Activated CD4-positive, alpha-beta memory T cell treated with anti-CD3 and anti-CD28 coated beads, Interleukin-2, amount 10 ng/mL, durations not matched to agents 7 days and 5 days (primary cell): ENCODE measurements at regions not wholly inside any gene's neighbourhood (a gene's known extent, or its start where the extent isn't known, plus 50 kb on each side); places are given as distances from the start of the nearest gene placed in this dataset.

ENCODE experiments used
- CTCF ChIA-PET: fragments of 350-600 bp; sonication (Branson Sonifier 250); formaldehyde crosslinking; loops from one replicate; lab custom pipeline; 2021; ENCODE audit warnings: antibody characterized with exemption, inconsistent platforms; lab: Charles Lee
- POLR2A ChIA-PET: fragments of 350-600 bp; sonication (Branson Sonifier 250); formaldehyde crosslinking; loops from one replicate; lab custom pipeline; 2021; ENCODE audit warnings: antibody characterized with exemption; lab: Charles Lee
- DNase-seq: peaks from one replicate; pipeline ENCODE4 v3.0.0-alpha.2; 2020
- H3K27ac Mint-ChIP-seq: one replicate; pipeline ENCODE4 v1.8.0; 2021; ENCODE audit warnings: mild to moderate bottlenecking, mixed read lengths
- H3K27me3 Mint-ChIP-seq: one replicate; pipeline ENCODE4 v1.8.0; 2021; ENCODE audit warnings: mixed read lengths
- H3K36me3 Mint-ChIP-seq: one replicate; pipeline ENCODE4 v1.8.0; 2021; ENCODE audit warnings: low read depth, mixed read lengths
- H3K4me1 Mint-ChIP-seq: one replicate; pipeline ENCODE4 v1.8.0; 2021; ENCODE audit warnings: mixed read lengths
- H3K4me3 Mint-ChIP-seq: one replicate; pipeline ENCODE4 v1.8.0; 2021; ENCODE audit warnings: mild to moderate bottlenecking, mixed read lengths
- H3K9me3 Mint-ChIP-seq: one replicate; pipeline ENCODE4 v1.8.0; 2021; ENCODE audit warnings: mixed read lengths

DNA sequence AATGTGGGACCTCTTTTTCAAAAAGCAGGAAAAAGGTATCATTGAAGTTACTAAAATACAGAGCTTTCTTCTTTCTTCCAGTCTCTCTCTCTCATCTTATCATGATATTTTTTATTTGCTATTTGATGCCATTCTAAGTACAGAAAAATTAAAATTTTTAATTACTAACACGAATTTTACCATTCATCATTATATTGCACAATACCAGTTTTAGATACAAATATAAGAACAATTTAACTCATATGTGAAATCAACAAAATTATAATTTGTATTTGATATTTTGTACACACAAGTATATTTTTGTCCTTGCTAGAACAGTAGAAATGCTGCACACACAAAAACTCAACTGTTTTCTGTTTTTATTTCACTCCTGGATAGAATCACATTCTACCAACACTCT lies 112.2 kb downstream of the OAT start:
- Mint-ChIP-seq H3K27ac (no peak overlapping the region), H3K4me3 (no peak overlapping the region), H3K27me3 (peaks cover 7% of the 10 kb centered on the region), H3K4me1 (no peaks in the 10 kb centered on the region), H3K9me3 (no peaks in the 10 kb centered on the region), H3K36me3 (no peaks in the 10 kb centered on the region)
- ChIA-PET POLR2A (no interaction called here), CTCF (no interaction called here)
- no peak for DNase-seq

DNA sequence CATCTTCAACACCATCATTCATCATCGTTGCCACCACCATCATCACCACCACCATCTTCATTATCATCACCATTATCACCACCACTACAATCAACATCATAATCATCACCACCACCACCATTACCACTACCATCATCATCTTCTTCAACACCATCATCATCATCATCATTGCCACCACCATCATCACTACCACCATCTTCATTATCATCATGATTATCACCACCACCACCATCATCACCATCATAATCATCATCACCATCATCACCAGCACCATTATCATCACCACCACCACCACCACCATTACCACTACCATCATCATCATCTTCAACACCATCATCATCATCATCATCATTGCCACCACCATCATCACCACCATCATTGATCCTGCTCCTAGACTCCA lies 112.7 kb downstream of the OAT start:
- ChIA-PET POLR2A (no interaction called here), CTCF (no interaction called here)
- no peaks in the 10 kb centered on the region for H3K36me3 Mint-ChIP-seq
- peaks cover 1% of the 10 kb centered on the region for H3K9me3 Mint-ChIP-seq
- H3K4me1 Mint-ChIP-seq, result no peaks in the 10 kb centered on the region
- peaks cover 7% of the 10 kb centered on the region for H3K27me3 Mint-ChIP-seq
- no peak overlapping the region for H3K4me3 Mint-ChIP-seq
- no peak for DNase-seq
- no peak overlapping the region for H3K27ac Mint-ChIP-seq

- POLR2A ChIA-PET, result no interaction called here
- CTCF ChIA-PET, result no interaction called here
- Mint-ChIP-seq H3K27me3 (peaks cover 4% of the 10 kb centered on the region), H3K4me3 (no peak overlapping the region), H3K9me3 (peaks cover 10% of the 10 kb centered on the region), H3K36me3 (no peaks in the 10 kb centered on the region), H3K4me1 (no peaks in the 10 kb centered on the region), H3K27ac (no peak overlapping the region)
- DNase-seq, result no peak
These were observed 113.6 kb downstream of the OAT start for GRCh38 chr10:124305131-124305530.

DNA sequence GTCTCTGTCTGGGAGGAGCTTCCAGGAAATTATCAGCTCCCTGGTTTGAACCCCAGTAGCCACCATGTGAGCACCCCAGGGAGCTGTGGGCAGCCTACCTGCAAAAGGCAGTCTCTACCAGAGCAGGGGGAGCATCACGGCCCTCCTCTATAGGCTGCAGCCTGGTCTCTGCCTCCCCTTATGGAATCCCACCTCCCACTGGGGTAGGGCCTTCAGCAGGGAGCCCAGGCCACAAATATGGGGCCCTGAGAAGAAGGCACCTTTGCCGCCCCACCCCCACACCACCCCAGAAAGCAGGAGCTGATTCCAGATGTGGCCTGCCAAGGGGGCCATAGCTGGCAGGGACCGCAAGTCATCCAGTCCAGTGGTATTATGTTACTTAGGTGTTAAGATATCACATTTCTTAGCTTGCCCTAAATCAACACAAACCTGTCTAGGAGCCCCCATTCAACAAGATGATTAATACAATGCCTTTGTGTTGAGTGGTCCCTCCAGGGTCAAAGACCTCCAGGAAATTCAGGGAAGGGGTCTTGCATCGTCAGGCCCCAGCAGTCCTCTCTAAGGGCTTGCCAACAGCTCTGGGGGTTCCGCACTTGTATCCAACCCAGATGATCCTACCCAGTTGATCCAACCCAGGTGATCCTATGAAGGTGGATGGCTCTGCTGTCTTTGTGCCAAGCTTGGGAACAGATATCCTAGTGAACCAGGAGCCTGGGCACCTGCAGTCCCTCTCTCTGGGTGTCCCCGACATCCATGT lies 114.9 kb downstream of the OAT start:
- POLR2A ChIA-PET, result no interaction called here
- H3K4me3 Mint-ChIP-seq, result no peak overlapping the region
- H3K27me3 Mint-ChIP-seq, result no peaks in the 10 kb centered on the region
- CTCF ChIA-PET, result no interaction called here
- peaks cover 10% of the 10 kb centered on the region for H3K9me3 Mint-ChIP-seq
- no peaks in the 10 kb centered on the region for H3K4me1 Mint-ChIP-seq
- no peak for DNase-seq
- no peak overlapping the region for H3K27ac Mint-ChIP-seq
- H3K36me3 Mint-ChIP-seq, result no peaks in the 10 kb centered on the region

- Mint-ChIP-seq H3K4me1 (no peaks in the 10 kb centered on the region), H3K27me3 (no peaks in the 10 kb centered on the region), H3K27ac (no peak overlapping the region), H3K9me3 (peaks cover 10% of the 10 kb centered on the region), H3K36me3 (no peaks in the 10 kb centered on the region), H3K4me3 (no peak overlapping the region)
- ChIA-PET POLR2A (no interaction called here), CTCF (no interaction called here)
- DNase-seq, result no peak
These were observed 115.7 kb downstream of the OAT start for GRCh38 chr10:124302951-124303505.

GRCh38 chr10:124301736-124302135 lies 117.0 kb downstream of the OAT start:
- Mint-ChIP-seq H3K36me3 (no peaks in the 10 kb centered on the region), H3K27me3 (no peaks in the 10 kb centered on the region), H3K27ac (no peak overlapping the region), H3K4me3 (no peak overlapping the region), H3K4me1 (no peaks in the 10 kb centered on the region), H3K9me3 (peaks cover 10% of the 10 kb centered on the region)
- ChIA-PET POLR2A (no interaction called here), CTCF (no interaction called here)
- DNase-seq, result no peak

- ChIA-PET CTCF (no interaction called here), POLR2A (no interaction called here)
- Mint-ChIP-seq H3K4me1 (no peaks in the 10 kb centered on the region), H3K4me3 (no peak overlapping the region), H3K27ac (no peak overlapping the region), H3K36me3 (no peaks in the 10 kb centered on the region), H3K9me3 (peaks cover 10% of the 10 kb centered on the region), H3K27me3 (no peaks in the 10 kb centered on the region)
- DNase-seq, result no peak
These were observed 118.0 kb downstream of the OAT start for GRCh38 chr10:124300735-124301134.

DNA sequence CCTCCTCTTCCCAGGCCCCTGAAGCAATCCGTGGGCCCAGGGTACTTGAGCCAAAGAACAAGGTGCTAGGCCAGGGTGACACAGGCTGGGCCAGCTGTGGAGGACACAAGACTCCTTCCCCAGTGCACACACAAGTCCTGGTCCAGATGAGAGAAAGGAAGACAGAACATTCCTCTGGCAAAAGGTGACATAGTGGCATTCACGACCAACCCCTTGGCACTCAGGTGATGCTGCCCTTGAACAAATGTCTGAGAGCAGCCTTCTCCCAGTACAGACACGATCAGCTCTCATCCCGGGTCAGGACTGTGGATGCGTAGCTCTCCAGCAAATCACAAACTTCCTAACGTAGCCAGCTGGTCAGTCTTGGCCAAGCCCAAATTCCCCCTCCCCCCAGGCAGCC lies 118.5 kb downstream of the OAT start:
- Mint-ChIP-seq H3K27ac (no peak overlapping the region), H3K4me1 (no peaks in the 10 kb centered on the region), H3K9me3 (peaks cover 10% of the 10 kb centered on the region), H3K4me3 (no peak overlapping the region), H3K36me3 (no peaks in the 10 kb centered on the region), H3K27me3 (no peaks in the 10 kb centered on the region)
- no peak for DNase-seq
- ChIA-PET POLR2A (no interaction called here), CTCF (no interaction called here)

- CTCF ChIA-PET, result no interaction called here
- DNase-seq, result no peak
- H3K4me3 Mint-ChIP-seq, result no peak overlapping the region
- no peaks in the 10 kb centered on the region for H3K4me1 Mint-ChIP-seq
- POLR2A ChIA-PET, result no interaction called here
- peaks cover 10% of the 10 kb centered on the region for H3K9me3 Mint-ChIP-seq
- no peak overlapping the region for H3K27ac Mint-ChIP-seq
- H3K36me3 Mint-ChIP-seq, result no peaks in the 10 kb centered on the region
- H3K27me3 Mint-ChIP-seq, result no peaks in the 10 kb centered on the region
These were observed 119.0 kb downstream of the OAT start for GRCh38 chr10:124299696-124300095.

DNA sequence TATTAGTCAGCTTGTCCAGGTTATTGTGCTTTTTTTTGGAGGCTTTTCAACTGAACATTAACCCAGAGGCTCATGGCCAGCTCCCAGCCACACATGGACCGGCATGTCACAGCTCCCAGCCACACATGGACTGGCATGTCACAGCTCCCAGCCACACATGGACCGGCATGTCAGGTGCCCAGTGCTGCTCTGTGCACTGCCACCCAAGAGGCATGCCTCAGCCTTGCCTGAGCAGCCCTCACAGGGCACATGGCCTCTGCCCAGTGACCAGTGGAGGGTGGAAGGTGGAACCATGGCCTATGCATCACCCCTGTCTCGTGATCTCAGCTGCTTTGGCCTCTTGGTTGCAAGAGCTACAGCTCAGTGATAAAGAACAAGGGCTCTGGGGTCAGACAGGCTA lies 119.8 kb downstream of the OAT start:
- no peaks in the 10 kb centered on the region for H3K36me3 Mint-ChIP-seq
- no peaks in the 10 kb centered on the region for H3K27me3 Mint-ChIP-seq
- no peaks in the 10 kb centered on the region for H3K4me1 Mint-ChIP-seq
- H3K9me3 Mint-ChIP-seq, result peaks cover 10% of the 10 kb centered on the region
- H3K4me3 Mint-ChIP-seq, result no peak overlapping the region
- ChIA-PET POLR2A (no interaction called here), CTCF (no interaction called here)
- DNase-seq, result no peak
- no peak overlapping the region for H3K27ac Mint-ChIP-seq

- DNase-seq, result no peak
- Mint-ChIP-seq H3K4me3 (no peak overlapping the region), H3K36me3 (no peaks in the 10 kb centered on the region), H3K4me1 (no peaks in the 10 kb centered on the region), H3K9me3 (peaks cover 10% of the 10 kb centered on the region), H3K27me3 (no peaks in the 10 kb centered on the region), H3K27ac (no peak overlapping the region)
- ChIA-PET CTCF (interaction anchor here (1.2 kb wide), 1 partner anchor 92 kb away, joined by 7 read pairs; no protein-coding TSS in a partner anchor), POLR2A (no interaction called here)
These were observed 121.6 kb downstream of the OAT start for GRCh38 chr10:124296813-124297788.

- H3K4me3 Mint-ChIP-seq, result no peak overlapping the region
- ChIA-PET POLR2A (no interaction called here), CTCF (interaction anchor here (1.2 kb wide), 1 partner anchor 93 kb away, joined by 7 read pairs; no protein-coding TSS in a partner anchor)
- H3K36me3 Mint-ChIP-seq, result no peaks in the 10 kb centered on the region
- DNase-seq, result no peak
- peaks cover 10% of the 10 kb centered on the region for H3K9me3 Mint-ChIP-seq
- H3K27ac Mint-ChIP-seq, result no peak overlapping the region
- no peaks in the 10 kb centered on the region for H3K4me1 Mint-ChIP-seq
- H3K27me3 Mint-ChIP-seq, result no peaks in the 10 kb centered on the region
These were observed 122.5 kb downstream of the OAT start for GRCh38 chr10:124296121-124296812.
